SK-N-SH (cell line): ENCODE measurements at regions not wholly inside any gene's neighbourhood (a gene's known extent, or its start where the extent isn't known, plus 50 kb on each side); places are given as distances from the start of the nearest gene placed in this dataset.

ENCODE experiments used
- CTCF ChIA-PET: fragments of 300-600, 350-600 bp; formaldehyde crosslinking; extraction: SDS; loops from one replicate; lab custom pipeline; 2021; lab: Yijun Ruan, JAX
- POLR2A ChIA-PET: fragments of 350-600 bp; sonication (Branson Sonifier 250); formaldehyde crosslinking; extraction: SDS; loops from one replicate; lab custom pipeline; 2020; ENCODE audit warnings: antibody characterized with exemption, inconsistent platforms; lab: Yijun Ruan, JAX
- DNase-seq: peaks from one replicate; pipeline ENCODE4 v3.0.0; 2012
- H2AFZ ChIP-seq: fragments of 200-600 bp; sonication (generic); 2 replicates; pipeline ENCODE4 v1.8.1; 2016; ENCODE audit warnings: antibody characterized with exemption, mild to moderate bottlenecking, low read depth
- H3F3A ChIP-seq: fragments of 200-600 bp; sonication (generic); replicated peaks from 2 replicates; pipeline ENCODE3; 2016; ENCODE audit warnings: antibody characterized with exemption, mild to moderate bottlenecking; ENCODE audit not compliant: insufficient read depth
- H3K27ac ChIP-seq, 2 experiments: fragments of 200-500 bp in 1 of 2; fragments of 200-600 bp in 1 of 2; sonication (Bioruptor generic) in 1 of 2; sonication (generic), shearing (Covaris generic) in 1 of 2; 2 replicates each; pipeline versions ENCODE4 v1.5.1 to v1.6.1; 2014 to 2016; ENCODE audit warnings: low read depth in 2 of 2, inconsistent platforms in 1 of 2, low read length in 1 of 2, mild to moderate bottlenecking in 1 of 2, mixed read lengths in 1 of 2
- H3K27me3 ChIP-seq: fragments of 200-600 bp; sonication (generic), shearing (Covaris generic); 2 replicates; pipeline ENCODE4 v1.6.1; 2016; ENCODE audit warnings: mixed run types; ENCODE audit not compliant: insufficient read depth
- H3K36me3 ChIP-seq, 2 experiments: fragments of 200-500 bp in 1 of 2; fragments of 200-600 bp in 1 of 2; sonication (Bioruptor generic) in 1 of 2; sonication (generic) in 1 of 2; replicated peaks in 1 of 2; 2 replicates each; pipeline versions ENCODE3 to v1.5.1; 2014 to 2016; ENCODE audit warnings: low read length in 1 of 2, mild to moderate bottlenecking in 1 of 2; ENCODE audit not compliant: insufficient read depth in 2 of 2, control insufficient read depth in 1 of 2
- H3K4me1 ChIP-seq, 2 experiments: fragments of 200-500 bp in 1 of 2; fragments of 200-600 bp in 1 of 2; sonication (Bioruptor generic) in 1 of 2; sonication (generic), shearing (Covaris generic) in 1 of 2; 2 replicates each; pipeline versions ENCODE4 v1.5.1 to v1.6.1; 2014 to 2016; ENCODE audit warnings: low read depth in 1 of 2, low read length in 1 of 2, mixed run types in 1 of 2; ENCODE audit not compliant: insufficient read depth in 2 of 2, control insufficient read depth in 1 of 2
- H3K4me2 ChIP-seq: fragments of 200-600 bp; sonication (generic), shearing (Covaris generic); 2 replicates; pipeline ENCODE4 v1.6.1; 2017; ENCODE audit warnings: mixed run types
- H3K4me3 ChIP-seq, 2 experiments: fragments of 200-500 bp in 1 of 2; fragments of 200-600 bp in 1 of 2; sonication (Bioruptor generic) in 1 of 2; sonication (generic), shearing (Covaris generic) in 1 of 2; 2 replicates each; pipeline versions ENCODE4 v1.5.1 to v1.8.1; 2014 to 2016; ENCODE audit warnings: low read depth in 2 of 2, inconsistent platforms in 1 of 2, low read length in 1 of 2, mild to moderate bottlenecking in 1 of 2, mixed read lengths in 1 of 2, moderate library complexity in 1 of 2
- H3K79me2 ChIP-seq: fragments of 200-600 bp; sonication (generic); 2 replicates; pipeline ENCODE4 v1.8.1; 2017; ENCODE audit warnings: mild to moderate bottlenecking; ENCODE audit not compliant: insufficient read depth
- H3K9ac ChIP-seq: fragments of 200-600 bp; sonication (generic); 2 replicates; pipeline ENCODE4 v1.6.1; 2017; ENCODE audit warnings: mixed run types
- H3K9me2 ChIP-seq: fragments of 200-600 bp; sonication (generic); 2 replicates; pipeline ENCODE4 v1.6.1; 2017; ENCODE audit warnings: mixed run types
- H3K9me3 ChIP-seq: fragments of 200-600 bp; sonication (generic); 2 replicates; pipeline ENCODE4 v1.6.1; 2017; ENCODE audit warnings: mixed run types, mild to moderate bottlenecking, moderate library complexity
- H4K20me1 ChIP-seq: fragments of 200-600 bp; sonication (generic); 2 replicates; pipeline ENCODE4 v1.6.1; 2017; ENCODE audit warnings: mild to moderate bottlenecking, mixed run types; ENCODE audit not compliant: insufficient read depth
- EP300 ChIP-seq, 2 experiments: IDR thresholded peaks; 2 replicates each; pipeline versions ENCODE4 v1.4.0 to v1.6.1; 2012; ENCODE audit warnings: borderline replicate concordance in 1 of 2, low read depth in 1 of 2, low read length in 1 of 2
- FOXM1 ChIP-seq: IDR thresholded peaks from 2 replicates; pipeline ENCODE4 v1.4.0; 2012; ENCODE audit warnings: low read depth, mild to moderate bottlenecking
- GATA2 ChIP-seq: sonication (generic); formaldehyde crosslinking; IDR thresholded peaks from 2 replicates; pipeline ENCODE4 v1.5.0; 2020; ENCODE audit warnings: mild to moderate bottlenecking, missing genetic modification reagents
- MEF2A ChIP-seq: IDR thresholded peaks from 2 replicates; pipeline ENCODE4 v1.4.0; 2012; ENCODE audit warnings: low read depth, borderline replicate concordance
- NRF1 ChIP-seq: IDR thresholded peaks from 2 replicates; pipeline ENCODE4 v1.6.1; 2012; ENCODE audit warnings: low read depth, mild to moderate bottlenecking, low read length
- SIN3A ChIP-seq: IDR thresholded peaks from 2 replicates; pipeline ENCODE4 v1.6.1; 2012; ENCODE audit warnings: low read depth, mild to moderate bottlenecking, low read length, moderate library complexity, borderline replicate concordance
- TF ChIP-seq, protein P1 (sequence below): fragments of 150-350 bp; IDR thresholded peaks from 2 replicates; pipeline ENCODE4 v1.6.1; 2017; ENCODE audit warnings: antibody characterized with exemption, low read length, low read depth, borderline replicate concordance
- TF ChIP-seq, protein P2 (sequence below): fragments of 200-600 bp; sonication (generic); IDR thresholded peaks from 2 replicates; pipeline ENCODE4 v1.6.1; 2017; ENCODE audit warnings: antibody characterized with exemption, mild to moderate bottlenecking, moderate library complexity
- TF ChIP-seq, protein P3 (sequence below): fragments of 150-350 bp; IDR thresholded peaks from 2 replicates; pipeline ENCODE4 v1.6.1; 2016; ENCODE audit warnings: mild to moderate bottlenecking, low read depth, low read length
- TF ChIP-seq, protein P4 (sequence below): IDR thresholded peaks from 2 replicates; pipeline ENCODE4 v1.4.0; 2012; ENCODE audit warnings: low read depth, borderline replicate concordance
- TF ChIP-seq, protein P5 (sequence below): IDR thresholded peaks from 2 replicates; pipeline ENCODE4 v1.6.1; 2012; ENCODE audit warnings: mild to moderate bottlenecking, low read depth, low read length, moderate library complexity

DNA sequence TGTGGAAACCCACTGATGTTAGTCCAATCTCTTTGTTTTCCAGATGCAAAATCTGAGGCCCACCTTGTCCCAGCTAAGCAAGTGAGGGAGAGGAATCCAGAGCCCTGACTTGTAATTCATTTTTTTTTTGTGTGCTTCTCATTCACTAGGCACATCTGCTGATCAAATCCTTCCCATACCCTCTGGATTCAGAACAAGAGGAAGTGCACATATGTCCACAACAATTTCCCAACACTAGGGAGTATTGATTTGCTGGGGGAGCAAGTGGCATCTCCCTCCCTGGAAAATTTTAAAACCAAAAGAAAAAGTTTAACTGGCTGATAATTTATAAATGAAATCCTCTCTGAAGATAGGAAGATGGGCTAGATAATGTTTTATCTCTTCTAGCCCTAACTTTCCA, 94.6 kb upstream of the RFC3 start:
- no peak for DNase-seq
- Histone ChIP-seq H3K4me3 (no peak overlapping the region), H3K9me3 (no peaks in the 10 kb centered on the region), H3K27ac (peak overlapping the region; percentile 68 to 86), H4K20me1 (no peaks in the 10 kb centered on the region), H3F3A (peaks cover 22% of the 10 kb centered on the region), H3K27me3 (no peaks in the 10 kb centered on the region), H3K4me1 (peaks cover 7 to 19% of the 10 kb centered on the region in 2 experiments; a peak in 3 of 4 replicates), H3K9ac (peak overlapping the region; percentile 36), H3K79me2 (no peaks in the 10 kb centered on the region), H3K4me2 (peak overlapping the region; percentile 41; the same call in 1 of the 2 replicates), H3K9me2 (no peaks in the 10 kb centered on the region), H3K36me3 (no peaks in the 10 kb centered on the region), H2AFZ (peak overlapping the region; percentile 56)
- ChIA-PET CTCF (interaction anchor here (0.7 to 3.1 kb wide), 31 partner anchors 8 to 1435 kb away, joined by 3 to 21 read pairs (median 4); partner anchors contain the start of gene PDS5B), POLR2A (no interaction called here)
- TF ChIP-seq EP300 (IDR thresholded peaks at IDR 0.05; ENCODE audit: borderline replicate concordance in 1 of 2, low read depth in 1 of 2, low read length in 1 of 2) (no peak), NRF1 (no peak), FOXM1 (no peak), MEF2A (no peak), GATA2 (no peak), SIN3A (no peak)
- TF ChIP-seq, protein P1, sequence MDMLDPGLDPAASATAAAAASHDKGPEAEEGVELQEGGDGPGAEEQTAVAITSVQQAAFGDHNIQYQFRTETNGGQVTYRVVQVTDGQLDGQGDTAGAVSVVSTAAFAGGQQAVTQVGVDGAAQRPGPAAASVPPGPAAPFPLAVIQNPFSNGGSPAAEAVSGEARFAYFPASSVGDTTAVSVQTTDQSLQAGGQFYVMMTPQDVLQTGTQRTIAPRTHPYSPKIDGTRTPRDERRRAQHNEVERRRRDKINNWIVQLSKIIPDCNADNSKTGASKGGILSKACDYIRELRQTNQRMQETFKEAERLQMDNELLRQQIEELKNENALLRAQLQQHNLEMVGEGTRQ = no peak
- TF ChIP-seq, protein P2, sequence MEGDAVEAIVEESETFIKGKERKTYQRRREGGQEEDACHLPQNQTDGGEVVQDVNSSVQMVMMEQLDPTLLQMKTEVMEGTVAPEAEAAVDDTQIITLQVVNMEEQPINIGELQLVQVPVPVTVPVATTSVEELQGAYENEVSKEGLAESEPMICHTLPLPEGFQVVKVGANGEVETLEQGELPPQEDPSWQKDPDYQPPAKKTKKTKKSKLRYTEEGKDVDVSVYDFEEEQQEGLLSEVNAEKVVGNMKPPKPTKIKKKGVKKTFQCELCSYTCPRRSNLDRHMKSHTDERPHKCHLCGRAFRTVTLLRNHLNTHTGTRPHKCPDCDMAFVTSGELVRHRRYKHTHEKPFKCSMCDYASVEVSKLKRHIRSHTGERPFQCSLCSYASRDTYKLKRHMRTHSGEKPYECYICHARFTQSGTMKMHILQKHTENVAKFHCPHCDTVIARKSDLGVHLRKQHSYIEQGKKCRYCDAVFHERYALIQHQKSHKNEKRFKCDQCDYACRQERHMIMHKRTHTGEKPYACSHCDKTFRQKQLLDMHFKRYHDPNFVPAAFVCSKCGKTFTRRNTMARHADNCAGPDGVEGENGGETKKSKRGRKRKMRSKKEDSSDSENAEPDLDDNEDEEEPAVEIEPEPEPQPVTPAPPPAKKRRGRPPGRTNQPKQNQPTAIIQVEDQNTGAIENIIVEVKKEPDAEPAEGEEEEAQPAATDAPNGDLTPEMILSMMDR = no peak
- TF ChIP-seq, protein P3, sequence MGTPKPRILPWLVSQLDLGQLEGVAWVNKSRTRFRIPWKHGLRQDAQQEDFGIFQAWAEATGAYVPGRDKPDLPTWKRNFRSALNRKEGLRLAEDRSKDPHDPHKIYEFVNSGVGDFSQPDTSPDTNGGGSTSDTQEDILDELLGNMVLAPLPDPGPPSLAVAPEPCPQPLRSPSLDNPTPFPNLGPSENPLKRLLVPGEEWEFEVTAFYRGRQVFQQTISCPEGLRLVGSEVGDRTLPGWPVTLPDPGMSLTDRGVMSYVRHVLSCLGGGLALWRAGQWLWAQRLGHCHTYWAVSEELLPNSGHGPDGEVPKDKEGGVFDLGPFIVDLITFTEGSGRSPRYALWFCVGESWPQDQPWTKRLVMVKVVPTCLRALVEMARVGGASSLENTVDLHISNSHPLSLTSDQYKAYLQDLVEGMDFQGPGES = no peak
- TF ChIP-seq, protein P4, sequence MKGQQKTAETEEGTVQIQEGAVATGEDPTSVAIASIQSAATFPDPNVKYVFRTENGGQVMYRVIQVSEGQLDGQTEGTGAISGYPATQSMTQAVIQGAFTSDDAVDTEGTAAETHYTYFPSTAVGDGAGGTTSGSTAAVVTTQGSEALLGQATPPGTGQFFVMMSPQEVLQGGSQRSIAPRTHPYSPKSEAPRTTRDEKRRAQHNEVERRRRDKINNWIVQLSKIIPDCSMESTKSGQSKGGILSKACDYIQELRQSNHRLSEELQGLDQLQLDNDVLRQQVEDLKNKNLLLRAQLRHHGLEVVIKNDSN = no peak
- TF ChIP-seq, protein P5, sequence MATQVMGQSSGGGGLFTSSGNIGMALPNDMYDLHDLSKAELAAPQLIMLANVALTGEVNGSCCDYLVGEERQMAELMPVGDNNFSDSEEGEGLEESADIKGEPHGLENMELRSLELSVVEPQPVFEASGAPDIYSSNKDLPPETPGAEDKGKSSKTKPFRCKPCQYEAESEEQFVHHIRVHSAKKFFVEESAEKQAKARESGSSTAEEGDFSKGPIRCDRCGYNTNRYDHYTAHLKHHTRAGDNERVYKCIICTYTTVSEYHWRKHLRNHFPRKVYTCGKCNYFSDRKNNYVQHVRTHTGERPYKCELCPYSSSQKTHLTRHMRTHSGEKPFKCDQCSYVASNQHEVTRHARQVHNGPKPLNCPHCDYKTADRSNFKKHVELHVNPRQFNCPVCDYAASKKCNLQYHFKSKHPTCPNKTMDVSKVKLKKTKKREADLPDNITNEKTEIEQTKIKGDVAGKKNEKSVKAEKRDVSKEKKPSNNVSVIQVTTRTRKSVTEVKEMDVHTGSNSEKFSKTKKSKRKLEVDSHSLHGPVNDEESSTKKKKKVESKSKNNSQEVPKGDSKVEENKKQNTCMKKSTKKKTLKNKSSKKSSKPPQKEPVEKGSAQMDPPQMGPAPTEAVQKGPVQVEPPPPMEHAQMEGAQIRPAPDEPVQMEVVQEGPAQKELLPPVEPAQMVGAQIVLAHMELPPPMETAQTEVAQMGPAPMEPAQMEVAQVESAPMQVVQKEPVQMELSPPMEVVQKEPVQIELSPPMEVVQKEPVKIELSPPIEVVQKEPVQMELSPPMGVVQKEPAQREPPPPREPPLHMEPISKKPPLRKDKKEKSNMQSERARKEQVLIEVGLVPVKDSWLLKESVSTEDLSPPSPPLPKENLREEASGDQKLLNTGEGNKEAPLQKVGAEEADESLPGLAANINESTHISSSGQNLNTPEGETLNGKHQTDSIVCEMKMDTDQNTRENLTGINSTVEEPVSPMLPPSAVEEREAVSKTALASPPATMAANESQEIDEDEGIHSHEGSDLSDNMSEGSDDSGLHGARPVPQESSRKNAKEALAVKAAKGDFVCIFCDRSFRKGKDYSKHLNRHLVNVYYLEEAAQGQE = no peak
